ENCODE measurements at regions not wholly inside any gene's neighbourhood (a gene's known extent, or its start where the extent isn't known, plus 50 kb on each side); places are given as distances from the start of the nearest gene placed in this dataset.

DNA sequence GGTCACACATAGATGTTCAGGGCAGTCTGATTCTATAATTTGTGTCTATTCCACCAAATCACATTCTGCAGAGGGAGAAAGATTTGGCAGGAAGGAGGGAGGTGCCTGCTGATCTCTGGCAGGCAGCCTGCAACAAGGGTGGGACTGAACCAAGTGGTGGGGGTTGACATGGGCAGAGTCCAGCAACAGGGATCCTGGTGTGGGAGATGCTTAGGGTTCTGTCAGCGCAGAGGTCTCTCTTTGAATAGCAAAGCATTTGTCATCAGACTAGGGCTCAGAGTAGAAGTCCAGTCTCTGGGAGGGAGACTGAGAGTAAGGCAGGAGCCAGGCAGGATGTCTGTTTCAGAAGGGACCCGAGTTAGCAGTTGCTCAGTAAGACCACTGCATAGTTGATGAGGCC lies 94.6 kb downstream of the UTP18 start:
- no peak for TF ChIP-seq PAX5 (IDR thresholded peaks at IDR 0.05; ENCODE audit: insufficient read depth, low read length, severe bottlenecking)
- no peak for TF ChIP-seq POLR2AphosphoS5 (IDR thresholded peaks at IDR 0.05; ENCODE audit: low read depth, low read length)
- no peak for TF ChIP-seq POLR2A (IDR thresholded peaks at IDR 0.05; ENCODE audit: low read depth, low read length)
- TF ChIP-seq TAF1 (IDR thresholded peaks at IDR 0.05; ENCODE audit: low read depth, low read length) = no peak
- TF ChIP-seq SPI1 (IDR thresholded peaks at IDR 0.05; ENCODE audit: low read depth, low read length) = no peak

Measured in GM12891 (cell line).